Right cardiac atrium (tissue), 5 donors: ENCODE measurements at regions not wholly inside any gene's neighbourhood (a gene's known extent, or its start where the extent isn't known, plus 50 kb on each side); places are given as distances from the start of the nearest gene placed in this dataset.

Source experiments
- ATAC-seq, 2 donors: fragments of 200-7000 bp; cut with Tn5 transposase; one replicate each; pipeline versions ENCODE4 v1.8.0 to v1.9.1; 2020; ENCODE audit warnings: moderate library complexity in 2 of 2, mild to moderate bottlenecking in 1 of 2
- DNase-seq, 3 donors: peaks; one replicate each; pipeline ENCODE4 v3.0.0-alpha.2; 2020
- H3K27ac ChIP-seq: one replicate; pipeline ENCODE4 v1.5.1; 2013; ENCODE audit warnings: mild to moderate bottlenecking, low read length, control low read depth, moderate library complexity
- H3K27me3 ChIP-seq: one replicate; pipeline ENCODE4 v1.6.1; 2013; ENCODE audit not compliant: control insufficient read depth, insufficient read depth
- H3K4me1 ChIP-seq: one replicate; pipeline ENCODE4 v1.6.1; 2013; ENCODE audit warnings: low read length; ENCODE audit not compliant: control insufficient read depth, insufficient read depth
- H3K4me3 ChIP-seq: one replicate; pipeline ENCODE4 v1.5.1; 2013; ENCODE audit warnings: low read length, control low read depth
- H3K9me3 ChIP-seq: one replicate; pipeline ENCODE4 v1.6.1; 2013; ENCODE audit warnings: low read length; ENCODE audit not compliant: control insufficient read depth
- WGBS: extraction: QIAGEN DNeasy Blood & Tissue Kit; methylation state at CpG from one replicate; pipeline ENCODE4 v1.1.7; 2013; 5-methylcytosine and 5-hydroxymethylcytosine counted together
- intact Hi-C, 4 donors: fragments of 100-400 bp; cut with DNase I; formaldehyde crosslinking; loops; one replicate each; pipeline versions ENCODE4 v1.11.0 to v1.14.0; 2022 to 2023
- donor health status: healthy with polysubstance abuse.
- donor health status: DM: no; HTN: yes; CAD: no.
- donor health status: DM: no; HTN: no; CAD: no.
- donor health status: DM: no; HTN: yes; CAD: no; lungs with severe emphysema.
- donor health status: DM: yes; HTN: yes; CAD: no.

DNA sequence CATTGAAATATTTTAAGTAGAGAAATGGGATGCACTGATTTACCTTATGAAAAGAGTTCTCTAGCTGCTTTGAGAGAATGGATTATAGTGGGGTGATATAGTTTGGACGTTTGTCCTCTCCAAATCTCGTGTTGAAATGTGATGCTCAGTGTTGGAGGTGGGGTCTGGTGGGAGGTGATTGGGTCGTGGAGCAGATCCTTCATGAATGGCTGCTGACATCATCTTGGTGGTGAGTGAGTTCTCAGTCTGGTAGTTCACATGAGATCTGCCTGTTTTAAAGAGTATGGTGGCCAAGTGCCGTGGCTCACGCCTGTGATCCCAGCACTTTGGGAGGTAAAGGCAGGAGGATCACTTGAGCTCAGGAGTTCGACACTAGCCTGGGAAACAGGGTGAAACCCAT, 58.7 kb upstream of the SH3RF3 start:
- intact Hi-C loops = no loop called here
- DNase-seq = no peak
- Histone ChIP-seq H3K27ac (no peak overlapping the region), H3K4me1 (no peaks in the 10 kb centered on the region), H3K27me3 (no peaks in the 10 kb centered on the region), H3K4me3 (no peak overlapping the region), H3K9me3 (no peaks in the 10 kb centered on the region)
- ATAC-seq = no peak
- WGBS = 64% methylated on average over 6 of the region's 6 CpGs

DNA sequence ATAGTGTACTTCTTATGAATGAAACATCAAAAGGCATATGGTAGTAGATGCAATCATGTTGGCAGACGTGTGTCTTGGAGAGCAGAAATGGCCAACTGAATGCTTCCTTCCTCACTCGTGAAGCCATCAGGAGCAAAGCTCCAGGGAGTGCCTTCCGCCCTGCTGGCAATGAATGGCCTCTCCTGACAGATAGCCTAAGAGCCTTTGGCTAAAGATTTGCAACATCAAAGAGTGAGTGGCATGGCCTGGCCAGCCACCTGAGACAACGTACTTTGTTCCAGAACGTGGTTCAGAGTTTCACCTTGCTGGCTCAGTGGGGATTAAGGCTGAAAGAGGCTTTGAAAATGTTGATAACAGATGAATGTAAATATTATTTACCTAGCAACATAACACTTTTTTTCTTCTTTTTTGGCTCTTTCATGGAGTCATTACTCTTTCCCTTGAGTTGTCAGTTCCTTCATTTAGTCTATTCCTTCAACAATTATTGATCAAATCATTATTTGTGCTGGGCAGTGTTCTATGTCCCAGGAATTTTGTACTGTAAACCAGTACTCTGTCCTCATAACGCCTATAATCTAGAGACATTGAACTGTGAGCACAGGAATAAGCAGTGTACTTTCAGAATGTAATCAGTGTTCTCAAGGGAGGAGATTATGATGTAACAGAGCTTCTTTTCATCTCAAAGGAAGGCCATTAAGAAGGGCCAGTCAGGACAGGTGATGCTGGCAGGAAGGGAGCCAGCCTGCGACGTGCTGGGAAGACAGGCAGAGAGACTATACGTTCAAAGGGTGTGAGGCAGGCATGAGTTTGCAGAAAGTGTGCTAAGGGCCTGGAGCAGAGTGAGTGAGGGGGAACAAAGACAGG, 59.4 kb upstream of the SH3RF3 start:
- no peaks in the 10 kb centered on the region for H3K27me3 ChIP-seq
- ATAC-seq (no peak), DNase-seq (no peak)
- no peak overlapping the region for H3K4me3 ChIP-seq
- intact Hi-C loops = no loop called here
- WGBS = 50% methylated on average over 9 of the region's 9 CpGs
- no peak overlapping the region for H3K27ac ChIP-seq
- H3K4me1 ChIP-seq = no peaks in the 10 kb centered on the region
- H3K9me3 ChIP-seq = no peaks in the 10 kb centered on the region

DNA sequence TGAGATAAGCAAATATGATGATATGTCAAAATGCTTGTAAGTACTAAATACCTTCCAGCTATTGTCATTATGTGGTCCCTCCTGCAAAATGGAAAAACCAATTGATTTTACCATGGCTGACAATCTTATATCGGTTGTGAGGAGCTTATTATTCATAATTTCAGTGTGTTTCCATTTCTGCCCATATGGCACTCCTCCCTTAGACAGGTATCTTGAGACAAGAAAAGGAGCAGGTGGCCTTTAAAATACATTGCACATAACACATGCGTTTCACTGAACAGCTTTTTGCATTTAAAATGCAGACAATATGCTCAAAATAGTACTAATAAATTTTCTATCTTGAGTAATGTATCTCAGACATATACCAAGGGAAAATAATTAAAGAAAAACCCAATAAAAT, 60.2 kb upstream of the SH3RF3 start:
- no peak for DNase-seq
- intact Hi-C loops = no loop called here
- WGBS = 93% methylated on average over 2 of the region's 2 CpGs

DNA sequence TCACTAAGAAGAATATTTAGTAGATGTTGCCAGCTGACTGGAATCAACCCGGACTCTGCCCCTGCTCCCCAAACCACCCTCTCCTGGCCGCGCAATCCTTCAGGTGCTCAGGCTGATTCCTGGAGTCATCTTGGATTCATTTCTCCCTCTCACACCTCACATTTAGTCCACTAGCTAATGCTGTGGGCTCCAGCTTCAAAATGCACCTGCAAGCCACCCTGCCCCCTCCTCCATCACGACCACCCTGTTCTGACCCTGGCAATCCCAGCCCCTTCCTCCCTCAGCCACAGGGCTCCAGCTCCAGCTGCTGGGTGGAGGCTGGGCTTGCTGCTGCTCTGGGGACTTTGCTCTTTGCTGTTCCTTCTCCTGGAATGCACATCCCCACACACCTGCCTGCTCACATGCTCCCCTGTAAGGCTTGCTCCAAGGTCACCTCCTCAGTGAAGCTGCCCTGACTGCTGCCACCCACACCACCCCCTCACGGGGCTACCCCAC, 61.3 kb upstream of the SH3RF3 start:
- Histone ChIP-seq H3K27ac (no peak overlapping the region), H3K4me3 (no peak overlapping the region), H3K4me1 (no peaks in the 10 kb centered on the region), H3K27me3 (no peaks in the 10 kb centered on the region), H3K9me3 (no peaks in the 10 kb centered on the region)
- ATAC-seq (no peak), DNase-seq (no peak)
- intact Hi-C loops = no loop called here
- WGBS = 74% methylated on average over 5 of the region's 5 CpGs

More for the DNA sequence above, 60.2 kb upstream of the SH3RF3 start:
- Histone ChIP-seq H3K27me3 (no peaks in the 10 kb centered on the region), H3K4me3 (no peak overlapping the region), H3K27ac (no peak overlapping the region), H3K4me1 (no peaks in the 10 kb centered on the region), H3K9me3 (no peaks in the 10 kb centered on the region)
- no peak for ATAC-seq

DNA sequence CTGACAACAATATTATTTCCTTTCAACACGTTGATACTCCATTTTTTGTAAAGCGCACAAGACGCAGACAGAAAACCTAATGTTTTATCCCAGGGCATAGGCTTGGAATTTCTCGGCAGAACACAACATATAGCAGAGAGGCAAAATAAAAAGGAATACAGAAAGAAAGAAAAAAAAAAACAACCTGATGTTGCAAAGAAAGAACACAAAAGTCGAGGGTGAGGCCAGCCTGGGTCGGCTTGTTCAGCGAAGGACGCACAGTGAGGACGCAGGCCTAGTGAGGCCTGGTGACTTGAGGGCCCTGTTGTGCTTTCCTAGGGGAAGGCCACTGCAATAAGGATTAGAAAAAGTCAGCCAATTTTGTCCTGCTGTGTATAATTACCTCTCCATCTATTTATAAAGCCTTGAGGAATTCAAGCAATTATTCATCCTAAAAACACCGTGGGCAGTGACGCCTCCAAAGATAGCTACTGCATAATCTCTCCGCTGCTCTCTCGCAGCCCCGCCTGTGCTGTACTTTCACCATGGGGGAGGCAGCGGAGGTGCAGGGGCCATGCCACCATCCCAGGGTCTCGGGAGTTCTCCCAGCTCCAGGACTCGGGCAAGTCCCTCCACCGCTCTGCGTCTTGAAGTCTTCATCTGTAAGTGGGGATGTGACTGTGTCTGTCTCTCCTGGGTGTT, 61.9 kb upstream of the SH3RF3 start:
- WGBS = 76% methylated on average over 19 of the region's 19 CpGs
- no peaks in the 10 kb centered on the region for H3K27me3 ChIP-seq
- intact Hi-C loops = no loop called here
- DNase-seq (no peak), ATAC-seq (no peak)
- H3K27ac ChIP-seq = no peak overlapping the region
- no peak overlapping the region for H3K4me3 ChIP-seq
- H3K9me3 ChIP-seq = no peaks in the 10 kb centered on the region
- no peaks in the 10 kb centered on the region for H3K4me1 ChIP-seq

DNA sequence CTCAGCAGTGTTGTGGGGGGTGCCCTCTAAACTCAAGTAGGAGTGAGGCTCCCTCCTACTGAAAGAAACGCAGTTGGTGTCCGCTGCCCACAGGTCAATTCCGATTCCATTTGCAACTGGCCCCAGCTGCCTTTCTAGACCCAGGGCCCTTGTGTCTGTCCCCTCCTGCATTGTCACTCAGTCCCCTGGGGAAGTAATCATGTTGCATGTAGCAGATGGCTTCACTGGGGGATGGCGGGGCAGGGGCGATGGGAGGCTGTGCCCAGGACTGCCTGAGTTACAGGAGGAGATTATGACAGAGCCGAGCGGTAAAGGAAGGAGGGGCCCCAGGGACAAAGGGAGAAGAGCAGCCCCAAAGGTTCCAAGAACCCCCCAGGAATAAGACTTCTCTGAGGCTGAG, 62.5 kb upstream of the SH3RF3 start:
- Histone ChIP-seq H3K27me3 (no peaks in the 10 kb centered on the region), H3K27ac (no peak overlapping the region)
- ATAC-seq = no peak

DNA sequence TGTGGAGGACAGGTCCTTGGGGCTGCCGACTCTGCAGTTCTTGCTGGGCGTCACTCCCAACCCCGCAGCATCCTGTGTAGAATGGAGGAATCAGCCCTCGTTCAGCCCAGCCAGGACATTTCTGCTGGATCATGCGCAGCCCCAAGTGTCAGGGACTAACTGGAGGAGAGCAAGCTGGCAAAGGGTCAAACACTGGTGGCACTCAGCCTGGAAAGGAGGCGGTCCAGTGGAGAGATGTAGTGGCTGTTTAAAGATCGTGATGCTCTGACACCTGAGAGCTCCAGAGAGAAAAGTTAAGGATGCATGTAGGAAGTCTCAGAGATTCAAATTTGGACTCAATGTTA, 63.6 kb upstream of the SH3RF3 start:
- DNase-seq = peak; percentile 66 to 86 (median 86)
- intact Hi-C loops = no loop called here
- H3K27me3 ChIP-seq = no peaks in the 10 kb centered on the region
- ATAC-seq = peak; percentile 71 to 87
- H3K4me1 ChIP-seq = no peaks in the 10 kb centered on the region
- H3K9me3 ChIP-seq = no peaks in the 10 kb centered on the region
- H3K4me3 ChIP-seq = no peak overlapping the region
- H3K27ac ChIP-seq = no peak overlapping the region
- 24% methylated on average over 7 of the region's 7 CpGs for WGBS

More for the DNA sequence above, 62.5 kb upstream of the SH3RF3 start:
- no peaks in the 10 kb centered on the region for H3K4me1 ChIP-seq
- 94% methylated on average over 7 of the region's 7 CpGs for WGBS
- H3K4me3 ChIP-seq = no peak overlapping the region
- no peaks in the 10 kb centered on the region for H3K9me3 ChIP-seq
- intact Hi-C loops = no loop called here
- DNase-seq = no peak

DNA sequence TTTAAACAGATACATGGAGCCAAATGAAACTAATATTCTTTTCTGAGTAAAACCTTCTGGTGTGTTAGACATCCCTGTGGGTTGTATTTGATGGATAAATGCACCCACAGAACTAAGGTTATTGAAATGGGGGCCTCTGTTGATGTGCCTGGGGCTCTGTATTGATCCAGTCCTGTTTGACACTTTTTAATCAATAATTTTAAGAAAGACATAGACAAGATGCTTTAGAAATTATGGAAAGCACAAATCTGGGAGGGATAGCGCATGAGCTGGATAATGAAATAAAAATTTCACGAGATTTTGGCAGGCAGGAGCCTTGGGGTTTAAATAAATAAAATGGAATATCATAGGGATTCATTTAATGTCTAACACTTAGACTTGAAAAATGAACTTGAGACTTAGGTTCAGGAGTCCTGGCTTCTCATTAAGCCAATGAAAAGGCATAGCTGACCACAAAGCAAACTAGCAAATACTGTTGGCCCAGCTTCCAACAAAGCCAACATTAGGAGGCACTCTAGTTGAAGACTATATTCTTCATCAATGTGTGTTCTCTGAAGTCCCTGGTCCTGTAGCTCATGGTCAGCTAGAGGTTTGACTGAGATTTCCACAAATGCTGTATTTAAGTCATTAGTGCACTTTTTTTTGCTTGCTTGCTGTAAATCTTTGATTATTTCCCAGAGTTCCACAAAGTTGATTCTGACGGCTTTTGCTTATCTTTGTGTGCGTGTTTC, 64.2 kb upstream of the SH3RF3 start:
- Histone ChIP-seq H3K9me3 (no peaks in the 10 kb centered on the region), H3K4me3 (no peak overlapping the region), H3K27ac (no peak overlapping the region), H3K27me3 (no peaks in the 10 kb centered on the region), H3K4me1 (no peaks in the 10 kb centered on the region)
- no peak for ATAC-seq
- intact Hi-C loops = no loop called here
- WGBS = 55% methylated on average over 4 of the region's 4 CpGs
- no peak for DNase-seq

DNA sequence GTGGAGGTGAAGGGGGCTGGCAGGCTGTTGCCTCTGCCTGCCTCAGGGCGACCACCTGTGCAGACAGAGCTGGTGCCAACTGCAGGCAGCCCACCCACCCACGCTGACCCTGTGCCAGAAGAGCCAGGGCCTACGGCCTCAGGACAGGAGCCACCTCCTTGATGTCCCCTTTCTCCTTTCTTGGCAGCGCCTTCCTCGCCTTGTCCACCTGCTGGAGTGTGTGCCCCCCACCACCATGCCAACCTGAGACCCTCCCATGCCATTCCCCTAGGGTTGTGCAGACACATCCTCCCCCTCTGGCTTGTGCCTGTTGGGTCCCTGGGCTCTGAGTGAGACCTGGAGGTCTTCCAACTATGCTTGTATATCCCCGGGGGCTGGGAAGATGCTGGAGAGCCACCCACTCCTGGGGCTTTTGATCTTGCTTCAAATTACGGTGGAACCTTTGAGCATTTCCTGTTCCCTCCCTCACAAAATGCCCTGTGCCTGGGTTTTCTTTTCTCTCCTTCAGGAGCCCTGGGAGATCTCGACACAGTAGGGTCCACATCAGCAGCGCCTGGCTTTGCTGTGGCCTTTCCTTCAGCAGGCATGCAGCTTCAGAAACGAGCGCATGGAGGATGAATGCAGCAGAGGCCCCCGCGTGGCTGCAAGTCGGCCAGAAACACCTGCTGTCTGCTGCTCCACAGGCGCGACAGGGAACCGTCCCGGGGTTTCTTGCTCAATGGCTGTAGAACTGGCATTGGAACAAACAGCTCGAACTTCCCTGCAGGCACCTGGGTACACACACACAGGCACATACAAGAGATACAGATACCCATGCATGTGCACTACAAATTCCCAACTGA, 65.9 kb upstream of the SH3RF3 start:
- Histone ChIP-seq H3K27ac (no peak overlapping the region), H3K4me1 (peaks cover 3% of the 10 kb centered on the region), H3K4me3 (no peak overlapping the region), H3K27me3 (no peaks in the 10 kb centered on the region), H3K9me3 (no peaks in the 10 kb centered on the region)
- WGBS = 74% methylated on average over 19 of the region's 19 CpGs
- intact Hi-C loops = no loop called here
- DNase-seq (no peak), ATAC-seq (no peak)

DNA sequence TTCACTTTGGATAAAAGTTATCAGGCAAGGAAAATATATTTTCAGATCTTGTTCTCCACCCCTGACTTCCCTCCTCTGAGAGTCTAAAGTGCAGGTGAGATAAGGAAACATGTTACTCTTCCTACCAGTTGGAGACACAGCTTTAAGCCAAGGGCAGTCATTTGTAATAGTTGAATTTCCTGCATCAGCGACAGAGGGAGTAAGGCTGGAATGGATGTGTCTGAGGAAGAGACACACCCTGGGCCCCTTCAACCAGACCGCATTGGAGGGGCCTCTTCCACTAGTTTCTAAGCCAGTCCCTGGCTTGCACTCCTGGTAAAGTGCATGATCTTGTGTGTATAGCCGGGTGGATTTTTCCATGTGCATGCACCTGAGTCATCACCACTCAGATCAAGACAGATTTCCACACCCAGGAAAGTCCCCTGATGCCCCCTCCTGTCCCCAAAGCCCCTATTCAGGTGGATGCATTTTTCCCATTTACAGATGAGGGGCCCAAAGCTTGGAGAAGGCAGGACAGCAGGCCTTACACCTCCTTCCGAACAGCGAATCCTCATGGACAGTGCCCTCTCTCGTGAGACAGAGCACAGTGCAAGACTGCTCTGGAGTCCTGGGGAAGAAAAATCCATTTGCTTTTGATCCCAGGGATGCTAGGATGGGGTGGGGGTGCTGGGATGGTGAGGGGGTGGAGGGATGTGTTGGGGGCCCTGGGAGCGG, 66.7 kb upstream of the SH3RF3 start:
- Histone ChIP-seq H3K27me3 (no peaks in the 10 kb centered on the region), H3K9me3 (no peaks in the 10 kb centered on the region), H3K27ac (no peak overlapping the region), H3K4me1 (peaks cover 6% of the 10 kb centered on the region), H3K4me3 (no peak overlapping the region)
- ATAC-seq (no peak), DNase-seq (no peak)
- intact Hi-C loops = no loop called here
- 76% methylated on average over 7 of the region's 7 CpGs for WGBS
